HG03432 (cell line): ENCODE measurements at regions not wholly inside any gene's neighbourhood (a gene's known extent, or its start where the extent isn't known, plus 50 kb on each side); places are given as distances from the start of the nearest gene placed in this dataset.
A peak's percentile ranks its signal among the peaks of the same experiment; 100 is the strongest.

Experiments
- ATAC-seq: cut with Tn5 transposase; IDR thresholded peaks from one replicate; pipeline ENCODE4 v1.9.1; 2021; ENCODE audit warnings: mild to moderate bottlenecking, moderate library complexity; ENCODE audit not compliant: unreplicated experiment

GRCh38 chr14:49467091-49467490 lies 119.1 kb downstream of the RPS29 start:
- ATAC-seq = no peak

- ATAC-seq = no peak
These were observed 121.3 kb downstream of the RPS29 start for GRCh38 chr14:49464885-49465284.

GRCh38 chr14:49463146-49463545 lies 123.0 kb downstream of the RPS29 start:
- ATAC-seq = no peak

GRCh38 chr14:49461529-49462401 lies 124.4 kb downstream of the RPS29 start:
- ATAC-seq = peak; percentile 94

GRCh38 chr14:49460662-49461061 lies 125.5 kb downstream of the RPS29 start:
- ATAC-seq = no peak

- no peak for ATAC-seq
These were observed 129.6 kb downstream of the RPS29 start for GRCh38 chr14:49456589-49456988.

GRCh38 chr14:49451938-49452337 lies 134.2 kb downstream of the RPS29 start:
- no peak for ATAC-seq

- no peak for ATAC-seq
These were observed 136.4 kb downstream of the RPS29 start for GRCh38 chr14:49449749-49450148.

- ATAC-seq = no peak
These were observed 138.6 kb downstream of the RPS29 start for GRCh38 chr14:49447540-49448107.

- ATAC-seq = no peak
These were observed 139.4 kb downstream of the RPS29 start for GRCh38 chr14:49446801-49447200.

GRCh38 chr14:49438256-49438770 lies 147.9 kb downstream of the RPS29 start:
- ATAC-seq = no peak

- no peak for ATAC-seq
These were observed 158.1 kb downstream of the RPS29 start for GRCh38 chr14:49428076-49428475.

GRCh38 chr14:49427117-49427516 lies 159.1 kb downstream of the RPS29 start:
- no peak for ATAC-seq

- no peak for ATAC-seq
These were observed 160.3 kb downstream of the RPS29 start for GRCh38 chr14:49425921-49426320.

- no peak for ATAC-seq
These were observed 161.5 kb downstream of the RPS29 start for GRCh38 chr14:49424436-49425331.

- ATAC-seq = peak; percentile 68
These were observed 166.0 kb downstream of the RPS29 start for GRCh38 chr14:49420201-49420600.

- no peak for ATAC-seq
These were observed 167.4 kb downstream of the RPS29 start for GRCh38 chr14:49418789-49419188.

- no peak for ATAC-seq
These were observed 168.4 kb downstream of the RPS29 start for GRCh38 chr14:49417790-49418189.

GRCh38 chr14:49408187-49408933 lies 177.8 kb downstream of the RPS29 start:
- no peak for ATAC-seq

- ATAC-seq = no peak
These were observed 180.9 kb downstream of the RPS29 start for GRCh38 chr14:49405291-49405690.
